CD14-positive monocyte (primary cell): ENCODE measurements at regions not wholly inside any gene's neighbourhood (a gene's known extent, or its start where the extent isn't known, plus 50 kb on each side); places are given as distances from the start of the nearest gene placed in this dataset.

Experiments
- DNase-seq, 3 donors: peaks; one replicate each; pipeline ENCODE4 v3.0.0-alpha.2; 2011 to 2022
- H2AFZ ChIP-seq: 2 replicates; pipeline ENCODE4 v1.6.0; 2012; ENCODE audit warnings: mild to moderate bottlenecking, low read depth, low read length, inconsistent platforms; ENCODE audit not compliant: insufficient read depth, poor library complexity, severe bottlenecking
- H3K27ac ChIP-seq, 2 donors: 1 replicate in 1 of 2; 2 replicates in 1 of 2; pipeline ENCODE4 v1.5.1; 2012 to 2013; ENCODE audit warnings: low read length in 2 of 2, control low read depth in 1 of 2, inconsistent platforms in 1 of 2, low read depth in 1 of 2, mild to moderate bottlenecking in 1 of 2
- H3K27me3 ChIP-seq, 2 donors: one replicate each; pipeline versions ENCODE4 v1.6.0 to v1.6.1; 2011 to 2013; ENCODE audit warnings: low read length in 2 of 2; ENCODE audit not compliant: control insufficient read depth in 2 of 2, insufficient read depth in 2 of 2
- H3K36me3 ChIP-seq, 2 donors: replicated peaks in 1 of 2; 1 replicate in 1 of 2; 2 replicates in 1 of 2; pipeline versions ENCODE4 v1.5.1 to v1.6.1; 2012 to 2013; ENCODE audit warnings: low read length in 2 of 2, control low read depth in 1 of 2, inconsistent platforms in 1 of 2, mild to moderate bottlenecking in 1 of 2; ENCODE audit not compliant: insufficient read depth in 2 of 2, control insufficient read depth in 1 of 2
- H3K4me1 ChIP-seq, 2 donors: 1 replicate in 1 of 2; 2 replicates in 1 of 2; pipeline versions ENCODE4 v1.5.1 to v1.6.1; 2012 to 2013; ENCODE audit warnings: low read length in 2 of 2, control low read depth in 1 of 2, inconsistent platforms in 1 of 2, mild to moderate bottlenecking in 1 of 2, moderate library complexity in 1 of 2; ENCODE audit not compliant: insufficient read depth in 2 of 2, control insufficient read depth in 1 of 2
- H3K4me2 ChIP-seq: replicated peaks from 2 replicates; pipeline ENCODE3; 2012; ENCODE audit warnings: low read length, moderate library complexity, mild to moderate bottlenecking; ENCODE audit not compliant: poor library complexity, severe bottlenecking; ENCODE audit errors: extremely low read depth
- H3K4me3 ChIP-seq, 3 experiments: fragments of 200-600 bp in 1 of 3; sonication (generic) in 1 of 3; replicated peaks in 1 of 3; 1 replicate in 2 of 3; 2 replicates in 1 of 3; pipeline ENCODE4 v1.5.1; 2011 to 2013; ENCODE audit warnings: low read length in 3 of 3, mild to moderate bottlenecking in 3 of 3, control low read depth in 2 of 3, low read depth in 2 of 3, inconsistent platforms in 1 of 3, moderate library complexity in 1 of 3
- H3K79me2 ChIP-seq: 2 replicates; pipeline ENCODE4 v1.6.0; 2012; ENCODE audit warnings: mild to moderate bottlenecking, control low read depth, inconsistent platforms, low read length, moderate library complexity; ENCODE audit not compliant: insufficient read depth
- H3K9ac ChIP-seq: 2 replicates; pipeline ENCODE4 v1.6.0; 2017; ENCODE audit warnings: low read length, mild to moderate bottlenecking; ENCODE audit not compliant: insufficient read depth, poor library complexity, severe bottlenecking
- H3K9me3 ChIP-seq, 2 donors: replicated peaks in 1 of 2; 1 replicate in 1 of 2; 2 replicates in 1 of 2; pipeline versions ENCODE4 v1.5.1 to v1.6.1; 2012 to 2013; ENCODE audit warnings: low read length in 2 of 2, control low read depth in 1 of 2; ENCODE audit not compliant: control insufficient read depth in 1 of 2, insufficient read depth in 1 of 2
- H4K20me1 ChIP-seq: 2 replicates; pipeline ENCODE4 v1.6.0; 2012; ENCODE audit warnings: mild to moderate bottlenecking, low read length, control low read depth, moderate library complexity; ENCODE audit not compliant: insufficient read depth
- H3K27ac Mint-ChIP-seq, 7 donors: one replicate each; pipeline ENCODE4 v1.8.0; 2020; ENCODE audit warnings: mild to moderate bottlenecking in 7 of 7, mixed read lengths in 7 of 7, moderate library complexity in 6 of 7, inconsistent platforms in 2 of 7
- H3K27me3 Mint-ChIP-seq, 3 donors: one replicate each; pipeline ENCODE4 v1.8.0; 2021 to 2022; ENCODE audit warnings: low read depth in 3 of 3, mild to moderate bottlenecking in 3 of 3, mixed read lengths in 3 of 3, moderate library complexity in 3 of 3, inconsistent platforms in 1 of 3
- H3K36me3 Mint-ChIP-seq, 2 donors: one replicate each; pipeline ENCODE4 v1.8.0; 2020; ENCODE audit warnings: mixed read lengths in 2 of 2, inconsistent platforms in 1 of 2, mild to moderate bottlenecking in 1 of 2
- H3K4me1 Mint-ChIP-seq: one replicate; pipeline ENCODE4 v1.8.0; 2020; ENCODE audit warnings: mild to moderate bottlenecking, mixed read lengths
- H3K4me3 Mint-ChIP-seq, 2 donors: one replicate each; pipeline ENCODE4 v1.8.0; 2020; ENCODE audit warnings: mild to moderate bottlenecking in 2 of 2, mixed read lengths in 2 of 2, moderate library complexity in 1 of 2
- H3K9me3 Mint-ChIP-seq, 7 donors: one replicate each; pipeline ENCODE4 v1.8.0; 2020 to 2022; ENCODE audit warnings: mixed read lengths in 7 of 7, mild to moderate bottlenecking in 6 of 7, moderate library complexity in 6 of 7, inconsistent platforms in 2 of 7
- WGBS: methylation state at CpG from one replicate; pipeline ENCODE4 v1.1.5; 2013; ENCODE audit warnings: missing lambda C conversion rate; ENCODE audit not compliant: insufficient coverage; 5-methylcytosine and 5-hydroxymethylcytosine counted together
- intact Hi-C, 2 donors: fragments of 100-400 bp; cut with micrococcal nuclease; formaldehyde crosslinking; loops; one replicate each; pipeline versions ENCODE4 v1.15.0 to v1.15.1; 2023
- TF ChIP-seq, protein P1 (sequence below): fragments of 200-600 bp; IDR thresholded peaks from one replicate; pipeline ENCODE4 v1.8.0; 2022; ENCODE audit warnings: antibody characterized with exemption, mild to moderate bottlenecking

DNA sequence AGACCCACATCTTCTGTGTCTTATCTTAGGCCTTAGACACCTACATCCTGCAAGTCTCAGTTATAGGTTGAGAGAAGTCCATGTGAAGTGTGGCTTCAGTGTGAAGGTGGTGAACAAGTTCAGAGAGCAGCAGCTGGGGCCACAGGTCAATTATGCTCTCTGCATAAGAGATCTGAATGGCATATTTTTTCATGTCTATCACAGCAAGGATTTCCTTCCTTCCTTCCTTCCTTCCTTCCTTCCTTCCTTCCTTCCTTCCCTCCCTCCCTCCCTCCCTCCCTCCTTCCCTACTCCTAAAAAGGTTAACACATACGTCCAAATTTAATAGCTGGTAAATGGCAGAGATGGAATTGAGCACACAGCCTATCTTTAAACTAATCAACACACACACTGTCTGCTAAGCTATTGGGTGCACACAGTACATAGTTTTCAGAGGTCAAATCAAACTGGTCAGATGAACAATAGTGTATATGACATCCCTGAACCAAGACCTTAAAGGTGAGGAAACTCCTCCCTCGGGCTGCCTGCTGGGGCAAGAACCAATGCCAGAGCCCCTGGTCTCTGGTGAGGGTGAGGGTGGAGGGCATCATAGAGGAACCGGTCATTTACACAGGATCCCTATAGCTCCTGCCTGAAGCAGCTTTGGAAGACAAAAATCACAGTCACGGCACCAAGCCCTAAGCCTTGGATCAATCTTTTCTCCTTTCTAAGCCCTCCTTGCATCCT lies 240.9 kb downstream of the ICOS start:
- H3K4me1 Mint-ChIP-seq = no peaks in the 10 kb centered on the region
- no peaks in the 10 kb centered on the region for H3K27me3 ChIP-seq
- H3K27ac Mint-ChIP-seq = no peak overlapping the region
- H3K4me2 ChIP-seq = no peak overlapping the region
- no peaks in the 10 kb centered on the region for H3K36me3 ChIP-seq
- no peak overlapping the region for H2AFZ ChIP-seq
- H3K79me2 ChIP-seq = no peaks in the 10 kb centered on the region
- WGBS = 100% methylated on average over 1 of the region's 4 CpGs
- no peak overlapping the region for H3K27ac ChIP-seq
- no peak overlapping the region for H3K4me3 ChIP-seq
- intact Hi-C loops = no loop called here
- H3K4me1 ChIP-seq = no peaks in the 10 kb centered on the region
- no peak for DNase-seq
- H3K4me3 Mint-ChIP-seq = no peak overlapping the region
- H3K36me3 Mint-ChIP-seq = no peaks in the 10 kb centered on the region
- H3K27me3 Mint-ChIP-seq = peaks cover 2 to 6% (median 3%) of the 10 kb centered on the region in 3 donors
- TF ChIP-seq, protein P1, sequence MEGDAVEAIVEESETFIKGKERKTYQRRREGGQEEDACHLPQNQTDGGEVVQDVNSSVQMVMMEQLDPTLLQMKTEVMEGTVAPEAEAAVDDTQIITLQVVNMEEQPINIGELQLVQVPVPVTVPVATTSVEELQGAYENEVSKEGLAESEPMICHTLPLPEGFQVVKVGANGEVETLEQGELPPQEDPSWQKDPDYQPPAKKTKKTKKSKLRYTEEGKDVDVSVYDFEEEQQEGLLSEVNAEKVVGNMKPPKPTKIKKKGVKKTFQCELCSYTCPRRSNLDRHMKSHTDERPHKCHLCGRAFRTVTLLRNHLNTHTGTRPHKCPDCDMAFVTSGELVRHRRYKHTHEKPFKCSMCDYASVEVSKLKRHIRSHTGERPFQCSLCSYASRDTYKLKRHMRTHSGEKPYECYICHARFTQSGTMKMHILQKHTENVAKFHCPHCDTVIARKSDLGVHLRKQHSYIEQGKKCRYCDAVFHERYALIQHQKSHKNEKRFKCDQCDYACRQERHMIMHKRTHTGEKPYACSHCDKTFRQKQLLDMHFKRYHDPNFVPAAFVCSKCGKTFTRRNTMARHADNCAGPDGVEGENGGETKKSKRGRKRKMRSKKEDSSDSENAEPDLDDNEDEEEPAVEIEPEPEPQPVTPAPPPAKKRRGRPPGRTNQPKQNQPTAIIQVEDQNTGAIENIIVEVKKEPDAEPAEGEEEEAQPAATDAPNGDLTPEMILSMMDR = no peak
- H3K9me3 ChIP-seq = no peaks in the 10 kb centered on the region
- H3K9ac ChIP-seq = no peak overlapping the region
- no peaks in the 10 kb centered on the region for H4K20me1 ChIP-seq
- H3K9me3 Mint-ChIP-seq = peaks cover 0 to 3% (median 0%) of the 10 kb centered on the region in 7 donors

DNA sequence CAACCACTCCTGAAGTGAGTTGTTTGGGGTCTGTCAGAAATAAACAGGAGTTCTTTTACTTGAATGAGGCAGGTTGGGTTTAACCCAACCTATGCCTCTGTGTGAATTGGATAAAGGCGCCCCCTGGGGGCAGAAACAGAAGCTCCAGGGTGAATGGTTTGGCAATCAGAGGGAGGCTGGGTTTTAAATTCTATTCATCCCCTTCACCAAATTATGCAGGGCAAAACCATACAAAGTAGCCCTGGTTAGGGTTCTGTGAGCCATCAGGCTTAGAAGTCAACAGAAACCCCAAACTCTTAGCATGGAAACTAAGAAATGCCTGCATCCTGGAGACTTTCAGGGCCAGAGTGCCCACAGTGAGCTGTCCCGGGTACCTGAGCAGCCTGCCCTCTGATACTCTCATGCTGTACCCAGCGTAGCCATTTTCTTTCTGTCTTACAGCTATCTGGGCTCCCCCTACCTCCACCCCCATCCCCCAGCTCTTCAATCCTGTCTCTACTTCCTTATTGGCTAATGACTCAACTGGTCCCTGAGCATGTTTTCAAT lies 241.5 kb downstream of the ICOS start:
- TF ChIP-seq, protein P1 = peak; percentile 79
- Histone ChIP-seq H3K4me2 (no peak overlapping the region), H3K79me2 (no peaks in the 10 kb centered on the region), H2AFZ (no peak overlapping the region), H3K9me3 (no peaks in the 10 kb centered on the region), H3K27me3 (no peaks in the 10 kb centered on the region), H3K27ac (no peak overlapping the region), H3K4me1 (no peaks in the 10 kb centered on the region), H3K36me3 (no peaks in the 10 kb centered on the region), H3K4me3 (no peak overlapping the region), H3K9ac (no peak overlapping the region), H4K20me1 (no peaks in the 10 kb centered on the region)
- Mint-ChIP-seq H3K9me3 (peaks cover 0 to 3% (median 0%) of the 10 kb centered on the region in 7 donors), H3K27ac (peak overlapping the region in 1 of 7 donors; percentile 52), H3K4me1 (no peaks in the 10 kb centered on the region), H3K36me3 (no peaks in the 10 kb centered on the region), H3K4me3 (no peak overlapping the region), H3K27me3 (peaks cover 2 to 6% (median 3%) of the 10 kb centered on the region in 3 donors)
- peak; percentile 2 to 17 (median 10) for DNase-seq
- WGBS = 100% methylated on average over 1 of the region's 3 CpGs
- intact Hi-C loops = no loop called here
